SK-N-SH treated with all-trans-retinoic acid at 6 μM for 48 hours (cell line): ENCODE measurements at regions not wholly inside any gene's neighbourhood (a gene's known extent, or its start where the extent isn't known, plus 50 kb on each side); places are given as distances from the start of the nearest gene placed in this dataset.

ENCODE experiments used
- ATAC-seq: fragments of 200-7000 bp; cut with Tn5 transposase; 3 replicates; pipeline ENCODE4 v1.9.1; 2020; ENCODE audit warnings: mild to moderate bottlenecking, moderate library complexity
- ARNTL ChIP-seq: fragments of 450-650 bp; formaldehyde crosslinking; IDR thresholded peaks from 2 replicates; pipeline ENCODE4 v1.5.0; 2020; ENCODE audit warnings: low read depth, mild to moderate bottlenecking, moderate library complexity, borderline replicate concordance
- BACH2 ChIP-seq: fragments of 250-450 bp; sonication (Bioruptor Pico); IDR thresholded peaks from 2 replicates; pipeline ENCODE4 v1.9.0; 2021; ENCODE audit warnings: mild to moderate bottlenecking, borderline replicate concordance
- CREB5 ChIP-seq: fragments of 250-450 bp; sonication (Bioruptor Pico); IDR thresholded peaks from 2 replicates; pipeline ENCODE4 v1.5.1; 2020; ENCODE audit warnings: low read depth, mild to moderate bottlenecking, moderate library complexity
- CSDC2 ChIP-seq: fragments of 250-450 bp; sonication (Bioruptor Pico); IDR thresholded peaks from 2 replicates; pipeline ENCODE4 v1.5.0; 2020; ENCODE audit warnings: mild to moderate bottlenecking, moderate library complexity
- CSRNP3 ChIP-seq: fragments of 250-450 bp; sonication (Bioruptor Pico); IDR thresholded peaks from 2 replicates; pipeline ENCODE4 v1.5.1; 2021; ENCODE audit warnings: mild to moderate bottlenecking, moderate library complexity
- ESRRG ChIP-seq: fragments of 250-450 bp; sonication (Bioruptor Pico); IDR thresholded peaks from 2 replicates; pipeline ENCODE4 v1.6.1; 2021; ENCODE audit warnings: mild to moderate bottlenecking
- GLIS3 ChIP-seq: fragments of 250-450 bp; sonication (Bioruptor Pico); IDR thresholded peaks from 2 replicates; pipeline ENCODE4 v1.5.0; 2020; ENCODE audit warnings: mild to moderate bottlenecking, moderate library complexity
- ISL1 ChIP-seq: fragments of 250-450 bp; sonication (Bioruptor Pico); IDR thresholded peaks from 2 replicates; pipeline ENCODE4 v2.1.2; 2022; ENCODE audit warnings: mild to moderate bottlenecking, moderate library complexity
- OSR1 ChIP-seq: fragments of 250-450 bp; sonication (Bioruptor Pico); IDR thresholded peaks from 2 replicates; pipeline ENCODE4 v1.8.0; 2022; ENCODE audit warnings: moderate library complexity, mild to moderate bottlenecking, inconsistent platforms
- PATZ1 ChIP-seq: fragments of 250-450 bp; sonication (Bioruptor Pico); IDR thresholded peaks from 2 replicates; pipeline ENCODE4 v1.8.0; 2020; ENCODE audit warnings: mild to moderate bottlenecking, moderate library complexity, borderline replicate concordance
- POU6F1 ChIP-seq: fragments of 250-450 bp; sonication (Bioruptor Pico); IDR thresholded peaks from 2 replicates; pipeline ENCODE4 v1.8.0; 2021; ENCODE audit warnings: low read depth, mild to moderate bottlenecking, moderate library complexity, borderline replicate concordance
- PPARA ChIP-seq: fragments of 250-450 bp; sonication (Bioruptor Pico); IDR thresholded peaks from 2 replicates; pipeline ENCODE4 v1.5.0; 2020; ENCODE audit warnings: mild to moderate bottlenecking, borderline replicate concordance
- RARB ChIP-seq: fragments of 250-450 bp; sonication (Bioruptor Pico); IDR thresholded peaks from 2 replicates; pipeline ENCODE4 v1.8.0; 2021; ENCODE audit warnings: mild to moderate bottlenecking, moderate library complexity
- SNAI2 ChIP-seq: fragments of 250-450 bp; sonication (Bioruptor Pico); IDR thresholded peaks from 2 replicates; pipeline ENCODE4 v1.5.0; 2020; ENCODE audit warnings: mild to moderate bottlenecking, moderate library complexity
- TCF4 ChIP-seq: fragments of 250-450 bp; sonication (Bioruptor Pico); IDR thresholded peaks from 2 replicates; pipeline ENCODE4 v1.8.0; 2021; ENCODE audit warnings: mild to moderate bottlenecking, moderate library complexity, borderline replicate concordance
- TOX ChIP-seq: fragments of 250-450 bp; sonication (Bioruptor Pico); IDR thresholded peaks from 2 replicates; pipeline ENCODE4 v1.8.0; 2021; ENCODE audit warnings: mild to moderate bottlenecking, moderate library complexity, borderline replicate concordance
- TSHZ2 ChIP-seq: fragments of 250-450 bp; sonication (Bioruptor Pico); IDR thresholded peaks from 2 replicates; pipeline ENCODE4 v1.5.0; 2020; ENCODE audit warnings: mild to moderate bottlenecking, moderate library complexity
- ZC3H10 ChIP-seq: fragments of 250-450 bp; sonication (Bioruptor Pico); IDR thresholded peaks from 2 replicates; pipeline ENCODE4 v1.5.1; 2021; ENCODE audit warnings: mild to moderate bottlenecking, moderate library complexity
- ZFP3 ChIP-seq: fragments of 250-450 bp; sonication (Bioruptor Pico); IDR thresholded peaks from 2 replicates; pipeline ENCODE4 v1.5.0; 2020; ENCODE audit warnings: mild to moderate bottlenecking, moderate library complexity
- ZFP30 ChIP-seq: fragments of 450-650 bp; formaldehyde crosslinking; IDR thresholded peaks from 2 replicates; pipeline ENCODE4 v1.5.0; 2022; ENCODE audit warnings: mild to moderate bottlenecking, moderate library complexity
- ZNF565 ChIP-seq: fragments of 450-650 bp; formaldehyde crosslinking; conservative IDR thresholded peaks from 2 replicates; pipeline ENCODE4 v1.5.0; 2020; ENCODE audit warnings: low read depth, mild to moderate bottlenecking, moderate library complexity
- ZNF70 ChIP-seq: fragments of 450-650 bp; formaldehyde crosslinking; IDR thresholded peaks from 2 replicates; pipeline ENCODE4 v1.5.0; 2020; ENCODE audit warnings: mild to moderate bottlenecking, moderate library complexity
- ZNF8 ChIP-seq: fragments of 450-650 bp; formaldehyde crosslinking; IDR thresholded peaks from 2 replicates; pipeline ENCODE4 v1.5.0; 2020; ENCODE audit warnings: mild to moderate bottlenecking, moderate library complexity

- ATAC-seq = no peak
- no peak for TF ChIP-seq OSR1 (CRISPR knock-in tag)
- TF ChIP-seq TSHZ2 (CRISPR knock-in tag) = no peak
- TF ChIP-seq GLIS3 = no peak
- no peak for TF ChIP-seq ZNF70 (CRISPR knock-in tag)
- TF ChIP-seq PPARA = no peak
- TF ChIP-seq ZFP30 (CRISPR knock-in tag) = no peak
- TF ChIP-seq CREB5 (CRISPR knock-in tag) = no peak
- TF ChIP-seq ZC3H10 (CRISPR knock-in tag) = no peak
- TF ChIP-seq POU6F1 = no peak
- no peak for TF ChIP-seq PATZ1 (CRISPR knock-in tag)
- no peak for TF ChIP-seq ZFP3
- TF ChIP-seq ARNTL = no peak
- TF ChIP-seq ESRRG (CRISPR knock-in tag) = no peak
- TF ChIP-seq TOX = no peak
- no peak for TF ChIP-seq CSDC2 (CRISPR knock-in tag)
Measured at GRCh38 chr1:233802611-233803010, 101.9 kb upstream of the SLC35F3 start.

GRCh38 chr1:233805786-233806185 lies 98.7 kb upstream of the SLC35F3 start:
- TF ChIP-seq ZNF565 (CRISPR knock-in tag) (no peak), TOX (no peak), CSDC2 (CRISPR knock-in tag) (no peak), RARB (CRISPR knock-in tag) (no peak), TCF4 (CRISPR knock-in tag) (no peak), OSR1 (CRISPR knock-in tag) (no peak), GLIS3 (no peak), SNAI2 (CRISPR knock-in tag) (no peak), ZFP3 (no peak), BACH2 (no peak), ZC3H10 (CRISPR knock-in tag) (no peak)
- TF ChIP-seq, all 23 proteins: peak for 0
- ATAC-seq = no peak

GRCh38 chr1:233815357-233815756 lies 89.1 kb upstream of the SLC35F3 start:
- ATAC-seq = no peak
- TF ChIP-seq GLIS3 (no peak), ISL1 (CRISPR knock-in tag) (no peak), RARB (CRISPR knock-in tag) (no peak), SNAI2 (CRISPR knock-in tag) (no peak), TOX (no peak), CREB5 (CRISPR knock-in tag) (no peak), ZC3H10 (CRISPR knock-in tag) (no peak), ZNF70 (CRISPR knock-in tag) (no peak), ZFP3 (no peak), CSRNP3 (CRISPR knock-in tag) (no peak), BACH2 (no peak), ZNF565 (CRISPR knock-in tag) (no peak), ARNTL (no peak), TCF4 (CRISPR knock-in tag) (no peak), ZNF8 (CRISPR knock-in tag) (no peak), PPARA (no peak), TSHZ2 (CRISPR knock-in tag) (no peak), ZFP30 (CRISPR knock-in tag) (no peak), ESRRG (CRISPR knock-in tag) (no peak)
- TF ChIP-seq, all 23 proteins: peak for 0
